HG03097 (cell line): ENCODE measurements at regions not wholly inside any gene's neighbourhood (a gene's known extent, or its start where the extent isn't known, plus 50 kb on each side); places are given as distances from the start of the nearest gene placed in this dataset.
"Not testable (repeated sequence)": the region's sequence is repeated elsewhere in the genome, so short reads cannot be mapped to it uniquely, and the experiment has no call there.

Experiments used
- ATAC-seq: cut with Tn5 transposase; IDR thresholded peaks from one replicate; pipeline ENCODE4 v1.9.1; 2021; ENCODE audit not compliant: unreplicated experiment, low FRiP score

GRCh38 chr4:19470001-19470400 lies 781.7 kb upstream of the SLIT2 start:
- not testable (repeated sequence) for ATAC-seq

- ATAC-seq = no peak
Observed at GRCh38 chr4:19462117-19462516, 789.6 kb upstream of the SLIT2 start.

- no peak for ATAC-seq
Observed at GRCh38 chr4:19455850-19456602, 795.7 kb upstream of the SLIT2 start.

GRCh38 chr4:19455196-19455595 lies 796.5 kb upstream of the SLIT2 start:
- ATAC-seq = no peak

- no peak for ATAC-seq
Observed at GRCh38 chr4:19438233-19438632, 813.5 kb upstream of the SLIT2 start.

- no peak for ATAC-seq
Observed at GRCh38 chr4:19437008-19437407, 814.7 kb upstream of the SLIT2 start.

- ATAC-seq = no peak
Observed at GRCh38 chr4:19429684-19430083, 822.0 kb upstream of the SLIT2 start.

- ATAC-seq = no peak
Observed at GRCh38 chr4:19425146-19425545, 826.6 kb upstream of the SLIT2 start.

GRCh38 chr4:19417256-19417655 lies 834.4 kb upstream of the SLIT2 start:
- no peak for ATAC-seq

- ATAC-seq = no peak
Observed at GRCh38 chr4:19416146-19416545, 835.6 kb upstream of the SLIT2 start.

- no peak for ATAC-seq
Observed at GRCh38 chr4:19408490-19408889, 843.2 kb upstream of the SLIT2 start.

- no peak for ATAC-seq
Observed at GRCh38 chr4:19406789-19407188, 844.9 kb upstream of the SLIT2 start.

- ATAC-seq = no peak
Observed at GRCh38 chr4:19403786-19404370, 847.8 kb upstream of the SLIT2 start.

- ATAC-seq = no peak
Observed at GRCh38 chr4:19402581-19403065, 849.1 kb upstream of the SLIT2 start.

- no peak for ATAC-seq
Observed at GRCh38 chr4:19401301-19402080, 850.2 kb upstream of the SLIT2 start.

- ATAC-seq = no peak
Observed at GRCh38 chr4:19400820-19401219, 850.9 kb upstream of the SLIT2 start.

GRCh38 chr4:19399001-19399400 lies 852.7 kb upstream of the SLIT2 start:
- no peak for ATAC-seq

GRCh38 chr4:19386786-19387185 lies 864.9 kb upstream of the SLIT2 start:
- ATAC-seq = no peak

GRCh38 chr4:19382993-19383756 lies 868.5 kb upstream of the SLIT2 start:
- no peak for ATAC-seq

- ATAC-seq = no peak
Observed at GRCh38 chr4:19381068-19381467, 870.6 kb upstream of the SLIT2 start.

GRCh38 chr4:19380600-19380999 lies 871.1 kb upstream of the SLIT2 start:
- ATAC-seq = no peak
